Retinal pigment epithelial cell (primary cell): ENCODE measurements at regions not wholly inside any gene's neighbourhood (a gene's known extent, or its start where the extent isn't known, plus 50 kb on each side); places are given as distances from the start of the nearest gene placed in this dataset.

Experiments
- DNase-seq: peaks from one replicate; pipeline ENCODE4 v3.0.0-alpha.2; 2010; ENCODE audit warnings: low read depth
- H3K4me3 ChIP-seq: 2 replicates; pipeline ENCODE4 v1.5.1; 2011; ENCODE audit warnings: mild to moderate bottlenecking, low read length, control low read depth, moderate library complexity
- TF ChIP-seq, protein P1 (sequence below): conservative IDR thresholded peaks from 2 replicates; pipeline ENCODE4 v1.5.1; 2011; ENCODE audit warnings: low read depth, low read length, control low read depth, inconsistent platforms

DNA sequence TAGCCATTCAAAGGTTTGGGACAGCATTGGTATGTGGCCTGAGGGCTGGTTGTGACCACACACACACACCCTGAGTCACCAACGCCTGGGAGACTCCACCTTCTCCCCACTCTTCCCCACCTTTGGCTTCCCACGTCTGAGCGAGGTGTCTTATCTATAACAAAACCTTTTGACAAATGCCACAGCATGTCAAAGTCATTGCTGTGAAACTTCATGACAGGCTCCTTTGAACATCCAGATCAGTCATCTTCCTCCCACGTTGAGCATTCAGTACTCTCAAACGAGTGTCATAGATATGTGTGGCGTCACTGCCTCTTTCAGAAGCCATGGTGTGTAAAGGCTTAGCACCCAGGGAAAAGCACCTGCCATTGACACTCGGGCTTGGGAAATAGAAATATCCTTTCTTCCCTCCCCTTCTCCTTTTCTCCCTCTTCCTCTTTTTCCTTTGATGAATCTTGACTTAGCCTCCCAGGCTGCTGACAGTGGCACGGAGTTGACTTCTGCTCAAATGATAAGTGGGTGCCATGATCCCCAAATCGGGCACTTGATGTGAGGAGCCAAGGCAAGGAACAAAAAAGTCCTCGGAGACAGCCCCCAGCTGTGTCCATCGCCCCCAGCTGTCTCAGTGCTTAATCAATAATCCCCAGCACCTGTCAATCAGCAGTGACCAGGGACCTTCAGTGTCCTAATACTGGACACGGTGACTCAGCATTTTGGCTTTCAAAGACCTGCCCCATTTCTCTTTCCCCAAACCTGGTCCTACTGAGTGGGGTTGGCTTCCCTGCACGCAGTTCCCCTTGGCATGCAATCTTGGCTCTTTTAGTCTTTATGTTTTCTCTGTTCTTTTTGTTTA, 114.8 kb downstream of the FGF18 start:
- no peak for DNase-seq
- no peak overlapping the region for H3K4me3 ChIP-seq
- TF ChIP-seq, protein P1, sequence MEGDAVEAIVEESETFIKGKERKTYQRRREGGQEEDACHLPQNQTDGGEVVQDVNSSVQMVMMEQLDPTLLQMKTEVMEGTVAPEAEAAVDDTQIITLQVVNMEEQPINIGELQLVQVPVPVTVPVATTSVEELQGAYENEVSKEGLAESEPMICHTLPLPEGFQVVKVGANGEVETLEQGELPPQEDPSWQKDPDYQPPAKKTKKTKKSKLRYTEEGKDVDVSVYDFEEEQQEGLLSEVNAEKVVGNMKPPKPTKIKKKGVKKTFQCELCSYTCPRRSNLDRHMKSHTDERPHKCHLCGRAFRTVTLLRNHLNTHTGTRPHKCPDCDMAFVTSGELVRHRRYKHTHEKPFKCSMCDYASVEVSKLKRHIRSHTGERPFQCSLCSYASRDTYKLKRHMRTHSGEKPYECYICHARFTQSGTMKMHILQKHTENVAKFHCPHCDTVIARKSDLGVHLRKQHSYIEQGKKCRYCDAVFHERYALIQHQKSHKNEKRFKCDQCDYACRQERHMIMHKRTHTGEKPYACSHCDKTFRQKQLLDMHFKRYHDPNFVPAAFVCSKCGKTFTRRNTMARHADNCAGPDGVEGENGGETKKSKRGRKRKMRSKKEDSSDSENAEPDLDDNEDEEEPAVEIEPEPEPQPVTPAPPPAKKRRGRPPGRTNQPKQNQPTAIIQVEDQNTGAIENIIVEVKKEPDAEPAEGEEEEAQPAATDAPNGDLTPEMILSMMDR: no peak

- TF ChIP-seq, protein P1: no peak
- no peak overlapping the region for H3K4me3 ChIP-seq
- DNase-seq: no peak
Observed at GRCh38 chr5:171535162-171535561, 115.7 kb downstream of the FGF18 start.

GRCh38 chr5:171537070-171537849, 117.8 kb downstream of the FGF18 start:
- no peak overlapping the region for H3K4me3 ChIP-seq
- TF ChIP-seq, protein P1: no peak
- no peak for DNase-seq

DNA sequence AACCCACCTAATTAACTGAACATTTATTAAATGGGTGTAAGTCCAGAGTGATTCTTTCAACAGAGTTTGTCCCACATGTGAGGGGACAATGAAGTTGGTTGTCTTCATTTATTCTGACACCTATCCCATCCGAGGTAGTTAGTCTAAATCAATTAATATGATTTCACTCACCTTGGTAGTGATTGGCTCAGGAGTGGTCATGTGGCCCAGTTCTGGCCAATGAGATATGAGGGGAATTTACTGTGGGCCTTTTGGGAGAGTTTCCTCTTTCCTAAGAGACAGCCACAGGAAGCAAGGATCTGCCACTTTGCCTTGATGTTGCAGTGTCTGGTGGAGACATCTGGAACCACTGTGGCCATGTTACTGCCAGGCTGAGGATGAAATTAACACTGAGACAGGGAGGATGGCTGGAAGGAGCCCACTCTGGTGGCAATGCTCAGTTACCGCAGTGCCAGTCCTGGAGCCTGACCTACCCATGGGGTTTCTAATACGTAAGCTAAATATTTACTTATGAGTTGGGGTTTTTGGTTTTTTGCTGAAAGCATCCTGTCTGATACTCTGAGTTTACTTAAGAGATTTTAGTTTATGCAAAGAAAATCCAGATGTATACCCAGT, 118.6 kb downstream of the FGF18 start:
- TF ChIP-seq, protein P1: no peak
- no peak overlapping the region for H3K4me3 ChIP-seq
- no peak for DNase-seq

- TF ChIP-seq, protein P1: no peak
- H3K4me3 ChIP-seq: no peak overlapping the region
- no peak for DNase-seq
Observed at GRCh38 chr5:171538681-171539080, 119.2 kb downstream of the FGF18 start.

GRCh38 chr5:171540865-171541264, 121.4 kb downstream of the FGF18 start:
- H3K4me3 ChIP-seq: no peak overlapping the region
- TF ChIP-seq, protein P1: no peak
- DNase-seq: no peak
